Progenitor cell of endocrine pancreas (in vitro differentiated cells): ENCODE measurements at regions not wholly inside any gene's neighbourhood (a gene's known extent, or its start where the extent isn't known, plus 50 kb on each side); places are given as distances from the start of the nearest gene placed in this dataset.

Experiments used
- DNase-seq: peaks from one replicate; pipeline ENCODE4 v3.0.0; 2021; ENCODE audit warnings: low spot score; ENCODE audit not compliant: unreplicated experiment
- H3K27ac Mint-ChIP-seq: 2 replicates; pipeline ENCODE4 v1.8.0; 2021; ENCODE audit warnings: mild to moderate bottlenecking, moderate library complexity, mixed read lengths
- H3K27me3 Mint-ChIP-seq: 2 replicates; pipeline ENCODE4 v1.8.0; 2021; ENCODE audit warnings: mixed read lengths
- H3K36me3 Mint-ChIP-seq: 2 replicates; pipeline ENCODE4 v1.8.0; 2022; ENCODE audit warnings: mixed read lengths; ENCODE audit not compliant: insufficient read depth
- H3K4me1 Mint-ChIP-seq: 2 replicates; pipeline ENCODE4 v1.8.0; 2021; ENCODE audit warnings: low read depth, mixed read lengths
- H3K4me3 Mint-ChIP-seq: 2 replicates; pipeline ENCODE4 v1.8.0; 2021; ENCODE audit warnings: low read depth, mild to moderate bottlenecking, moderate library complexity, mixed read lengths
- H3K9me3 Mint-ChIP-seq: 2 replicates; pipeline ENCODE4 v1.8.0; 2021; ENCODE audit warnings: low read depth, mixed read lengths
- CTCF ChIP-seq: fragments of 200-600 bp; sonication (generic); IDR thresholded peaks from one replicate; pipeline ENCODE4 v1.5.0; 2021; ENCODE audit warnings: antibody characterized with exemption, mild to moderate bottlenecking; ENCODE audit not compliant: unreplicated experiment

DNA sequence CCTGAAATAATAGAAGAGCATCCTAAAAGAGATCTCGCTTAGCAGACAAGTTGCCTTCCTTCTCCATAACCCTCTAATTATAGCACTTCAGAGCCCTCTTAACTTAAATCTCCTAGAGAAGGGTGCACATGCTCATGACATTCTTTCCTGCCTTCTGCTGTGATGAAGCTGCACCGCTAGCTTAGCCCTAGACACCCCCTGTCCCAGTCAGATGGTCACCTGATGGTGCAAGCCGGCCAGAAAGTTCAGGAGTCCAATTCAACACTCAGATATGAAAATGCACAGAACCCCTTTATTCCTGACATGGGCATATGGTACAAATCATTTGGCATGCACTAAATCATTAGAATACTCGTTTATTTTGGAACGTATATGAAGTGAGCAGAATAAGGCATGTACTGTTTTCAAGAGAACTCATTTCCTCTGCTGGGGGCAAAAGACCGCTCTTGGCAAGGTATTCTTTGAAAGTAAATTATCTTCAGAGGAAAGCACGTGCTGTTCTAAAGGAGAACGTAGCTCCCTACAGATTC is 420.4 kb upstream of the PROK2 start:
- TF ChIP-seq CTCF, result no peak
- no peak for DNase-seq
- Mint-ChIP-seq H3K9me3 (peaks cover 5% of the 10 kb centered on the region), H3K4me3 (no peak overlapping the region), H3K27me3 (peaks cover 11% of the 10 kb centered on the region), H3K27ac (no peak overlapping the region), H3K4me1 (no peaks in the 10 kb centered on the region), H3K36me3 (no peaks in the 10 kb centered on the region)

DNA sequence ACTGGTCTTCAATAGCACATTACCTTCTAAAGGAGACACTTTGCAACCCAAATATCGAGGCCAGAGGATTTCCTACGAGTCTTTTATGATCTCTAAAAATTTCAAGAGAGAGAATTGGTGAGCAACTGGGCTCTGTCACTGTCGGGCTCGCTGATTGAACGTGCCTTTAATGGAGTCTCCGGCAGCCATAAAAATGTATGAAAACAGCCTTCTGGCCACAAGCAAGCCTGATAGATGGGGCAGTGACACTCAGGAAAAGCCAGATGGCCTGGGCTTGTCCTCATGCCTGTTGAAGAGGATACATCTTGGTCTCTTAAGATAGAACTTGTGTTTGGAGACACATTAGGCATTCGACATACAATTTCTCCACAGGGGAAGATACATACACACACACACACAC is 419.5 kb upstream of the PROK2 start:
- H3K9me3 Mint-ChIP-seq, result peaks cover 5% of the 10 kb centered on the region
- H3K36me3 Mint-ChIP-seq, result no peaks in the 10 kb centered on the region
- no peak overlapping the region for H3K27ac Mint-ChIP-seq
- no peak for DNase-seq
- H3K4me3 Mint-ChIP-seq, result no peak overlapping the region
- H3K27me3 Mint-ChIP-seq, result peaks cover 7% of the 10 kb centered on the region
- no peak for TF ChIP-seq CTCF
- H3K4me1 Mint-ChIP-seq, result no peaks in the 10 kb centered on the region

- peaks cover 4% of the 10 kb centered on the region for H3K27me3 Mint-ChIP-seq
- H3K9me3 Mint-ChIP-seq, result peaks cover 5% of the 10 kb centered on the region
- no peak overlapping the region for H3K27ac Mint-ChIP-seq
Measured at GRCh38 chr3:72203613-72204349, 418.8 kb upstream of the PROK2 start.

DNA sequence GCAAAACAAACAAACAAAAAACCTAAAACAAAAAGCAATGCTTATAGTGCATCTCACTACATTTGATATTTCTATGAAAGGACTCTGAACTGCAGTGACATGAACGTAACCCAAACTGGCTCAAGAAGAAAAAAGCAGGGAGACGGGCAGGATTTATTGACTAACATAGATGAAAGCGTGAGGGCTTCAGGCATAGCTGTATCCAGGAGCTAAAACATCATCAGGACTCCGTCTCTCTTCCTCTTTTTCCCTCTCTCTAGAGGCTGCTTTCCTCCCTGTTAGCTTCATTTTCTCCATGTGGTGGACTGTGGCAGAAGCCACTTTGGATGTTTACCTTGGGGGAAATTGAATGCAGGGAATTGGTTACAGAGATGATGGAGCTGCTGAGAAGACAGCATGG is 418.2 kb upstream of the PROK2 start:
- Mint-ChIP-seq H3K27me3 (peaks cover 2% of the 10 kb centered on the region), H3K36me3 (no peaks in the 10 kb centered on the region), H3K27ac (no peak overlapping the region), H3K9me3 (peaks cover 5% of the 10 kb centered on the region), H3K4me1 (no peaks in the 10 kb centered on the region), H3K4me3 (no peak overlapping the region)
- no peak for DNase-seq
- TF ChIP-seq CTCF, result no peak

More at GRCh38 chr3:72203613-72204349, 418.8 kb upstream of the PROK2 start:
- no peak for DNase-seq
- no peak overlapping the region for H3K4me3 Mint-ChIP-seq
- no peaks in the 10 kb centered on the region for H3K4me1 Mint-ChIP-seq
- no peak for TF ChIP-seq CTCF
- H3K36me3 Mint-ChIP-seq, result no peaks in the 10 kb centered on the region

DNA sequence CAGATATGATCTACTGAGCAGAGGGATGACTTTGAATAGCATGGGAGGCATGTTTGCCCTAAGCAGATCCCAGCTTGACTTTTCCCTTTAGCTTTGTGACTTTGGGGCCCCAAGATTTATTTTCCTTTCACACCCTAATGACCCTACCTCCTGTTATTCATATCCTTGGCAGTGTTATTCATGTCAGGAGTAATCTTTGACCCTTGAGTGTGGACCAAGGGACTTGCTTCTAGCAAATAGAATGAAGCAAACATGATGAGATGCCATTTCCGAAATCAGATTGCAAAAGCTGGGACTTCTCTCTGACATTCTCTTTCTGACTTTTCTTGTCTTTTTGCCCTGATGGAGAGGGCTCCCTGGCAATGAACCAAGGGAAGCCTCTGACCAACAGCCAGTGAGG is 415.4 kb upstream of the PROK2 start:
- H3K27ac Mint-ChIP-seq, result no peak overlapping the region

More for the DNA sequence above, 415.4 kb upstream of the PROK2 start:
- no peak overlapping the region for H3K4me3 Mint-ChIP-seq
- no peaks in the 10 kb centered on the region for H3K36me3 Mint-ChIP-seq
- H3K9me3 Mint-ChIP-seq, result peaks cover 5% of the 10 kb centered on the region
- H3K27me3 Mint-ChIP-seq, result peaks cover 7% of the 10 kb centered on the region
- no peaks in the 10 kb centered on the region for H3K4me1 Mint-ChIP-seq
- DNase-seq, result no peak
- no peak for TF ChIP-seq CTCF
